OCI-LY3 (cell line): ENCODE measurements at regions not wholly inside any gene's neighbourhood (a gene's known extent, or its start where the extent isn't known, plus 50 kb on each side); places are given as distances from the start of the nearest gene placed in this dataset.

ENCODE experiments used
- H2AFZ ChIP-seq: fragments of 200-600, 300-600 bp; shearing (Covaris generic); 2 replicates; pipeline ENCODE4 v1.6.0; 2014; ENCODE audit warnings: antibody characterized with exemption, low read depth, low read length
- H3K27ac ChIP-seq: fragments of 200-600, 300-600 bp; sonication (generic); 2 replicates; pipeline ENCODE4 v1.5.1; 2014; ENCODE audit warnings: mild to moderate bottlenecking, low read length, moderate library complexity, mixed read lengths
- H3K27me3 ChIP-seq: fragments of 200-600, 300-600 bp; sonication (generic); 2 replicates; pipeline ENCODE4 v1.6.1; 2014; ENCODE audit warnings: low read depth, low read length, mixed read lengths
- H3K36me3 ChIP-seq: fragments of 200-600, 300-600 bp; sonication (generic); replicated peaks from 2 replicates; pipeline ENCODE3; 2014; ENCODE audit warnings: low read depth, low read length, mixed read lengths
- H3K4me1 ChIP-seq: fragments of 300-600, 200-600 bp; sonication (generic); 2 replicates; pipeline ENCODE4 v1.6.1; 2014; ENCODE audit warnings: low read length, mixed read lengths
- H3K4me2 ChIP-seq: fragments of 200-600, 300-600 bp; sonication (generic); 2 replicates; pipeline ENCODE4 v1.6.1; 2014; ENCODE audit warnings: low read length, mixed read lengths
- H3K4me3 ChIP-seq: fragments of 300-600, 200-600 bp; sonication (generic); 2 replicates; pipeline ENCODE4 v1.5.1; 2014; ENCODE audit warnings: antibody characterized with exemption, mild to moderate bottlenecking, low read length, moderate library complexity
- H3K79me2 ChIP-seq: fragments of 300-600, 200-600 bp; shearing (Covaris generic); 2 replicates; pipeline ENCODE4 v1.6.1; 2014; ENCODE audit warnings: mild to moderate bottlenecking, low read length, mixed read lengths
- H3K9ac ChIP-seq: fragments of 300-600, 200-600 bp; shearing (Covaris generic); 2 replicates; pipeline ENCODE4 v1.6.0; 2014; ENCODE audit warnings: mild to moderate bottlenecking, low read length, moderate library complexity
- H3K9me3 ChIP-seq: fragments of 200-600, 300-600 bp; shearing (Covaris generic); 2 replicates; pipeline ENCODE4 v1.6.1; 2014; ENCODE audit warnings: low read length, mixed read lengths; ENCODE audit not compliant: insufficient read depth
- H4K20me1 ChIP-seq: fragments of 200-600, 300-600 bp; sonication (generic); 2 replicates; pipeline ENCODE4 v1.6.1; 2016; ENCODE audit warnings: low read length, mixed read lengths; ENCODE audit not compliant: insufficient read depth
- EZH2phosphoT487 ChIP-seq: fragments of 200-600 bp; shearing (Covaris generic); IDR thresholded peaks from 2 replicates; pipeline ENCODE4 v1.6.1; 2018; ENCODE audit warnings: antibody characterized with exemption, mixed run types, low read depth
- TF ChIP-seq, protein P1 (sequence below): fragments of 200-600, 300-600 bp; sonication (generic); IDR thresholded peaks from 2 replicates; pipeline ENCODE4 v1.5.1; 2014; ENCODE audit warnings: antibody characterized with exemption, low read length, low read depth

DNA sequence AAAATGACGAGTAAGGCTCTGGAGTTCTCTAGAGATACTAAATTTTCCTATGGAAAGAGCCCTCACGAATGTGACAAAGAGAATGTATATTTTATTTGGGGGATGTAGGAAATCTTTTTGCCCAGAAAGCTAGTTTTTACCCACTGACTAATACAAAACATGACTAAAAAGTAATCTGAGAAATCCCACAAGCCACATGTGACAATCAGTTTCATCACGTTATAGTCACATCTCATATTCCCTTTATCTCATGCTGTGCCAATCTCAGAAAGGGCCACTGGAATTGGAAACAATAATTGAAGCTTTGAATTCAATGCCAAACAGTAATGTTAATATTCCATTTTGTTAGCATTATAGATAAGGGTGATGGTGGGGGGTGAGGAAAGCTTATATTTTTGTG lies 509.0 kb upstream of the GOLIM4 start:
- peaks cover 6% of the 10 kb centered on the region for H3K4me1 ChIP-seq
- H3K4me3 ChIP-seq = no peak overlapping the region
- no peaks in the 10 kb centered on the region for H4K20me1 ChIP-seq
- H3K9me3 ChIP-seq = no peaks in the 10 kb centered on the region
- TF ChIP-seq, protein P1, sequence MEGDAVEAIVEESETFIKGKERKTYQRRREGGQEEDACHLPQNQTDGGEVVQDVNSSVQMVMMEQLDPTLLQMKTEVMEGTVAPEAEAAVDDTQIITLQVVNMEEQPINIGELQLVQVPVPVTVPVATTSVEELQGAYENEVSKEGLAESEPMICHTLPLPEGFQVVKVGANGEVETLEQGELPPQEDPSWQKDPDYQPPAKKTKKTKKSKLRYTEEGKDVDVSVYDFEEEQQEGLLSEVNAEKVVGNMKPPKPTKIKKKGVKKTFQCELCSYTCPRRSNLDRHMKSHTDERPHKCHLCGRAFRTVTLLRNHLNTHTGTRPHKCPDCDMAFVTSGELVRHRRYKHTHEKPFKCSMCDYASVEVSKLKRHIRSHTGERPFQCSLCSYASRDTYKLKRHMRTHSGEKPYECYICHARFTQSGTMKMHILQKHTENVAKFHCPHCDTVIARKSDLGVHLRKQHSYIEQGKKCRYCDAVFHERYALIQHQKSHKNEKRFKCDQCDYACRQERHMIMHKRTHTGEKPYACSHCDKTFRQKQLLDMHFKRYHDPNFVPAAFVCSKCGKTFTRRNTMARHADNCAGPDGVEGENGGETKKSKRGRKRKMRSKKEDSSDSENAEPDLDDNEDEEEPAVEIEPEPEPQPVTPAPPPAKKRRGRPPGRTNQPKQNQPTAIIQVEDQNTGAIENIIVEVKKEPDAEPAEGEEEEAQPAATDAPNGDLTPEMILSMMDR = no peak
- TF ChIP-seq EZH2phosphoT487 = no peak
- H2AFZ ChIP-seq = no peak overlapping the region
- no peak overlapping the region for H3K27ac ChIP-seq
- no peaks in the 10 kb centered on the region for H3K36me3 ChIP-seq
- no peak overlapping the region for H3K4me2 ChIP-seq
- no peaks in the 10 kb centered on the region for H3K79me2 ChIP-seq
- no peaks in the 10 kb centered on the region for H3K27me3 ChIP-seq
- no peak overlapping the region for H3K9ac ChIP-seq

DNA sequence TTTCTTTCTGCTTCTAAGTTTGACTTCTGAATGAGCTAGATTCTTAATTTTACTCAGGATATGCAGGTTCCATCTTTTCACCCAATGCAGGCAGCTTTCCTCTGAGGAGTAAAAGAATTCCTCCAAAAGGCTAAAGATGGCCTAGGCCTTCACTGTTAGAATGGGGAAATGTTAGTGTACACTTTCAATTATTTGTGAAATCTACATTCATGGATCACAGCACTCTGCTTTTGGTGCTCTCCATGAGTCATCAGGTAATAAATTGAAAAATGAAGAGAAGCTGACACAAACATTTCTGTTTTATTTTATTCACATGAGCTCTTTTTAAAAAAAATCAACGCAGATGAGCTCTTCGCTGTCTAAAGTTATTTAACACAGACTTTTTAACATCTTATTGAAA lies 502.5 kb upstream of the GOLIM4 start:
- TF ChIP-seq, protein P1 = no peak
- no peak for TF ChIP-seq EZH2phosphoT487
- H3K79me2 ChIP-seq = no peaks in the 10 kb centered on the region
- H3K4me2 ChIP-seq = no peak overlapping the region

GRCh38 chr3:168596175-168596823 lies 500.6 kb upstream of the GOLIM4 start:
- H2AFZ ChIP-seq = no peak overlapping the region
- H3K79me2 ChIP-seq = no peaks in the 10 kb centered on the region
- no peaks in the 10 kb centered on the region for H3K9me3 ChIP-seq
- H4K20me1 ChIP-seq = no peaks in the 10 kb centered on the region
- no peak overlapping the region for H3K9ac ChIP-seq
- no peaks in the 10 kb centered on the region for H3K36me3 ChIP-seq
- TF ChIP-seq, protein P1 = no peak
- no peak for TF ChIP-seq EZH2phosphoT487
- H3K4me1 ChIP-seq = peaks cover 5% of the 10 kb centered on the region; the same call in 1 of the 2 replicates
- H3K4me3 ChIP-seq = no peak overlapping the region
- no peak overlapping the region for H3K27ac ChIP-seq
- H3K27me3 ChIP-seq = no peaks in the 10 kb centered on the region
- no peak overlapping the region for H3K4me2 ChIP-seq

More for the DNA sequence above, 502.5 kb upstream of the GOLIM4 start:
- Histone ChIP-seq H3K9me3 (no peaks in the 10 kb centered on the region), H3K27ac (no peak overlapping the region), H3K36me3 (no peaks in the 10 kb centered on the region), H2AFZ (no peak overlapping the region), H4K20me1 (no peaks in the 10 kb centered on the region), H3K4me1 (peaks cover 5% of the 10 kb centered on the region; the same call in 1 of the 2 replicates), H3K27me3 (no peaks in the 10 kb centered on the region), H3K9ac (no peak overlapping the region), H3K4me3 (no peak overlapping the region)

DNA sequence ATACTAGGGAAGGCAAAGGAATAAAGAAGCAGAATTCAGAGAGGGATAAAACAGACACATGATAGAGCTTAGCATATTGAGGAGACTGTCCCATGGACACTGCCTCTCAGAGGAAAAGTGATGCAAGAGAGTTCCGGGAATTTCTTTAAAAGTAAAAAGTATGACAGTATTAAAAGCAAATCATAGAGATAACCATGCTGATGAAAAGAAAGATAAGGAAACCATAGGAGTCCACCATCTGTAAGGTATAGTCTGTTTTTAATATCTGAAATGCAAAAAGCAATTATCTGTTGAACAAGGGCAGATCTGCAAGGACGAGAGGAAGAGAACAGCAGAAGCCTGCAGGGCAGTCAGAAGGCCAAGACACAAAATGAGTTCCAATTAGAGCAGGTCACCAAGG lies 495.9 kb upstream of the GOLIM4 start:
- no peak overlapping the region for H3K9ac ChIP-seq
- no peaks in the 10 kb centered on the region for H3K79me2 ChIP-seq
- H3K27me3 ChIP-seq = no peaks in the 10 kb centered on the region
- TF ChIP-seq, protein P1 = no peak
- no peak for TF ChIP-seq EZH2phosphoT487
- no peak overlapping the region for H3K27ac ChIP-seq
- H3K4me2 ChIP-seq = no peak overlapping the region
- peaks cover 5% of the 10 kb centered on the region; the same call in 1 of the 2 replicates for H3K4me1 ChIP-seq
- no peak overlapping the region for H2AFZ ChIP-seq
- H3K36me3 ChIP-seq = no peaks in the 10 kb centered on the region
- no peaks in the 10 kb centered on the region for H3K9me3 ChIP-seq
- no peaks in the 10 kb centered on the region for H4K20me1 ChIP-seq
- no peak overlapping the region for H3K4me3 ChIP-seq
